ENCODE measurements at regions not wholly inside any gene's neighbourhood (a gene's known extent, or its start where the extent isn't known, plus 50 kb on each side); places are given as distances from the start of the nearest gene placed in this dataset.

GRCh38 chr3:153343988-153344782 lies 182.2 kb downstream of the RAP2B start:
- no peak for DNase-seq (ENCODE audit: extremely low spot score)
- ChIA-PET POLR2A (interaction anchor here (0.7 kb wide), 1 partner anchor 26 kb away, joined by 5 read pairs; no protein-coding TSS in a partner anchor), CTCF (interaction anchor here (1.2 kb wide), 1 partner anchor 13 kb away, joined by 3 read pairs; no protein-coding TSS in a partner anchor)
- TF ChIP-seq CTCF (IDR thresholded peaks at IDR 0.05; ENCODE audit: control extremely low read depth, extremely low read depth, low read depth, missing control alignments), result no peak

GRCh38 chr3:153348457-153349107 lies 186.6 kb downstream of the RAP2B start:
- DNase-seq (ENCODE audit: extremely low spot score), result no peak
- CTCF ChIA-PET, result interaction anchor here (1.1 kb wide), 1 partner anchor 17 kb away, joined by 3 read pairs; no protein-coding TSS in a partner anchor
- no peak for TF ChIP-seq CTCF (IDR thresholded peaks at IDR 0.05; ENCODE audit: control extremely low read depth, extremely low read depth, low read depth, missing control alignments)
- POLR2A ChIA-PET, result no interaction called here

GRCh38 chr3:153349108-153349499 lies 187.1 kb downstream of the RAP2B start:
- ChIA-PET POLR2A (no interaction called here), CTCF (no interaction called here)
- no peak for TF ChIP-seq CTCF (IDR thresholded peaks at IDR 0.05; ENCODE audit: control extremely low read depth, extremely low read depth, low read depth, missing control alignments)
- DNase-seq (ENCODE audit: extremely low spot score), result no peak

GRCh38 chr3:153350420-153350819 lies 188.4 kb downstream of the RAP2B start:
- ChIA-PET POLR2A (no interaction called here), CTCF (interaction anchor here (0.8 to 1.2 kb wide), 2 partner anchors 10 to 15 kb away, joined by 3 read pairs; no protein-coding TSS in a partner anchor)
- no peak for TF ChIP-seq CTCF (IDR thresholded peaks at IDR 0.05; ENCODE audit: control extremely low read depth, extremely low read depth, low read depth, missing control alignments)
- no peak for DNase-seq (ENCODE audit: extremely low spot score)

GRCh38 chr3:153354641-153355040 lies 192.6 kb downstream of the RAP2B start:
- no peak for DNase-seq (ENCODE audit: extremely low spot score)
- POLR2A ChIA-PET, result no interaction called here
- TF ChIP-seq CTCF (IDR thresholded peaks at IDR 0.05; ENCODE audit: control extremely low read depth, extremely low read depth, low read depth, missing control alignments), result no peak
- CTCF ChIA-PET, result interaction anchor here (1.2 kb wide), 1 partner anchor 24 kb away, joined by 4 read pairs; no protein-coding TSS in a partner anchor

GRCh38 chr3:153355559-153355958 lies 193.5 kb downstream of the RAP2B start:
- no peak for TF ChIP-seq CTCF (IDR thresholded peaks at IDR 0.05; ENCODE audit: control extremely low read depth, extremely low read depth, low read depth, missing control alignments)
- ChIA-PET POLR2A (no interaction called here), CTCF (interaction anchor here (1.2 kb wide), 1 partner anchor 25 kb away, joined by 4 read pairs; no protein-coding TSS in a partner anchor)
- no peak for DNase-seq (ENCODE audit: extremely low spot score)
